Myocyte (in vitro differentiated cells): ENCODE measurements at regions not wholly inside any gene's neighbourhood (a gene's known extent, or its start where the extent isn't known, plus 50 kb on each side); places are given as distances from the start of the nearest gene placed in this dataset.
"Not testable (repeated sequence)": the region's sequence is repeated elsewhere in the genome, so short reads cannot be mapped to it uniquely, and the experiment has no call there.

Source experiments
- DNase-seq: peaks from one replicate; pipeline ENCODE4 v3.0.0-alpha.2; 2012; ENCODE audit warnings: low read depth

- not testable (repeated sequence) for DNase-seq
These were observed 113.7 kb downstream of the PPIAL4A start for GRCh38 chr1:121003230-121003629.

DNA sequence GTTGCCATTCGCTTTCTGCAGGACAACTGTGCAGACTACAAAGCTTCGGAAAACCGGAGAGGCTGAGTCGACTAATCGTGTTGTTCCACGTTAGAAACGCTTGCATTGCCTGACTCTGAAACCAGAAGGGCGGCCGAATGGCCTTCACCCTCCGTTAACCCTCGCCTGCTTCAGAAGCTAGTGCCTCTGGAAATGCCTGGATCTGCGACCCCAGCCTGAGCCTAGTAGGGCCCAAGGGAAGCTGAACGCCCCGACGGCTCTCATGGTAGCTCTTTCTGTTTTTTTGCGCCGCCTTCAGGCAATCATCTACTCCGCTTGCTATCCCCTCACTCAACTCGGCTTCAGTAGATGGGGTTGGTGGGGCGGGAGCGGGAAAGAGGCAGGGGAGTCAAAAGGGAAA lies 117.3 kb downstream of the PPIAL4A start:
- not testable (repeated sequence) for DNase-seq

DNA sequence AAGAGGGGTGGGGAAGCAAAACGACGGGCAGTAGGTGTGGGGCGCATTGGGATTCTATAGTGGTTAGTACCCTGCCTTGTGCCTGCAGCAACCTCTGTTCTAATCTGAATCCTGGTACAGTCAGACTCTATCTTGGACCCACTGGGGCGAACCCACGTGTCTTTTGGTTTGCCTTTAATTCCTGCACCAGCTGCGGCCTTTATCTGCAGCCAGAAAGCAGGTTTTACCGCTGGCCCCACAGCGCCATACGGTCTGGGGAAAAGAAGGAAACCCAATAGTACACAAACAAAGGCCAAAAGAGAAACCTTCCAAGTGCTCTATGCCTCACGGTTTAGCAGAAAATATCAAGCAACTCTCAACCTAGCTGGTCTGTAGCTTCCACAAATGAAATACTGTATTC lies 118.2 kb downstream of the PPIAL4A start:
- DNase-seq: not testable (repeated sequence)

- not testable (repeated sequence) for DNase-seq
These were observed 119.1 kb downstream of the PPIAL4A start for GRCh38 chr1:121008512-121009215.

- not testable (repeated sequence) for DNase-seq
These were observed 119.9 kb downstream of the PPIAL4A start for GRCh38 chr1:121009216-121010057.

GRCh38 chr1:121010141-121010540 lies 120.6 kb downstream of the PPIAL4A start:
- not testable (repeated sequence) for DNase-seq

DNA sequence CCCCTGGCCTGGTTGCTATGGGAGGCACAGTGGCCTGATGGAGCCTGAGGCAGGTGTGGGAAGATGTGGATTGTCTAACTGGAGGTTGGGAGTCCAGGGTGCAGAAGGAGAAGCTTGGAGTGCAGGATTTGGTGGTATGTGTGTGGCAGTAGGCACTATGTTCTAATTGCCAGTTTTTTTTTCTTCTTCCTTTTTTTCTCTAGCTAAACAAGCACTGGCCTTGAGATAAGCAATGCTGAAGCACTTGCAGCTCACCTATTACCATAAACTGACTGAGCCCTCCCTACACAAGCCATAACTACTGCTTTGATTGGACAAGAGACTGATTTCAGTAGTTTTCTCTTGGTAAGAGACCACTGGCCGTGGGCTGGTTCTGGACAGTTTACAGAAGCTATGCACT lies 123.6 kb downstream of the PPIAL4A start:
- not testable (repeated sequence) for DNase-seq

GRCh38 chr1:121016182-121017028 lies 126.8 kb downstream of the PPIAL4A start:
- DNase-seq: peak; percentile 27

DNA sequence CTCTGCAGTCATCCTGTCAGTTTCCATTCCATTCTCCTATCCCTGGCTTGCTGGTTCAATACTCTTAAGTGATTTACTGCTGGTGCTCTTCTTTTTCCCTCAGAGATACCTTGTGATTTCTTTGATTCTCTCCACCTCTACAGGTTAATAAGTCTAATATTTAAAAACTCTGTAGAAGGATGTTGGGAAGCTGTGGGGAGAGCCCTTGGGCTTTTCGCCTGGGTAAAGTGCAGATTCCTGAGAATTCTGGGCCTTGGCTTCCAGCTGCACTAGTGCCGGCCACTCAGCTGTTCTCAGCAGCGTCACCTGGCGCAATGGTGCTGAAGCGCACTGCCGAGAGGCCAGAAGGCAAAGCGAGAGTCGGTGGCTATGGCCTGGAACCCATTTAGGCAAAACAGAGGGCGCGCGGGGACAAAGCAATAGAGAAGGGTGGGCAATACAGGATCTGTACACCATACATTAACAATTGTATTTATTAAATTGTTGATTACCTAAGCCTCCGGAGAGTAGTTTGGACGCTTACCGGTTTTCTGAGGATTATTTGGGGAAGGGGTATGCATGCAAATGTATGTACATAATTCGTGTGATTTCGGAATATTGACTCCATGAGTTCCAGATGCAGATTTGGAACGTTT lies 130.3 kb downstream of the PPIAL4A start:
- not testable (repeated sequence) for DNase-seq

- not testable (repeated sequence) for DNase-seq
These were observed 131.0 kb downstream of the PPIAL4A start for GRCh38 chr1:121020350-121021236.

DNA sequence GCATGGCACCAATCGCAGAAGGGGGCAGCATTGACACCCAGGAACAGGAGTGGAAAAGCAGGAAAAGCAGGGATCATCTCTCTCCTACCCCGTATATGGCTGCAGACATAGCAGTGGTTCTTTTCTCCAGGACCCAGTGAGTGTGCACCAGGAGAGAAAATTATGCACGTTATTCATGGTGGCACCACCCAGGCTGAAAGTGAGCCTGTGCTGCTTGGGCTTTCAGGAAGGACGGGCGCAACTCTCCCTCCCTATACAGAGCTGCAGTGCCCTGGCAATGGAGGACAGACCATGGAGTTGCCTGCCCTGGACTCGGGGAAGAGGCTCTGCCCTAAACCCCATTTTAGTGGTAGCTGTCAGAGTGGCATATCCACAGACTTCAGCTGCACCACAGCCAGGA lies 132.1 kb downstream of the PPIAL4A start:
- not testable (repeated sequence) for DNase-seq

- not testable (repeated sequence) for DNase-seq
These were observed 143.4 kb downstream of the PPIAL4A start for GRCh38 chr1:121032878-121033494.

DNA sequence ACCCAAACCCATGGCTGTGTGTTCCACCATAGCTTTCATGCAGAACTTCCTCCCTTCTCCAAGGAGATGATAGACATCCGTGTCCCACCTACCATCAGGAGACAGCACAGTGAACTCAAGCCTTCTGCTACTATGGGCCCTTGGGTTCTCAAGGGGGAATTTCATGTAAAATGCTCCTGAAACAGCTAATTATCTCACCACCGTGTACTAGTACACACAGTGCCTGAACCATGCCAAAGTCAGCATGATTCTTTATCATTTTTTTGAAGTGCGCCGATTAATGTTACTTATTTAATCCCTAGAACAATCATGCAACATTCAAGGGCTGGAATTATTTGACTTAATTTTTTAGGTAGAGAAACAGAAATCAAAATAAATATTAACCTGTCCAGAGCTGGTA lies 147.2 kb downstream of the PPIAL4A start:
- DNase-seq: not testable (repeated sequence)

DNA sequence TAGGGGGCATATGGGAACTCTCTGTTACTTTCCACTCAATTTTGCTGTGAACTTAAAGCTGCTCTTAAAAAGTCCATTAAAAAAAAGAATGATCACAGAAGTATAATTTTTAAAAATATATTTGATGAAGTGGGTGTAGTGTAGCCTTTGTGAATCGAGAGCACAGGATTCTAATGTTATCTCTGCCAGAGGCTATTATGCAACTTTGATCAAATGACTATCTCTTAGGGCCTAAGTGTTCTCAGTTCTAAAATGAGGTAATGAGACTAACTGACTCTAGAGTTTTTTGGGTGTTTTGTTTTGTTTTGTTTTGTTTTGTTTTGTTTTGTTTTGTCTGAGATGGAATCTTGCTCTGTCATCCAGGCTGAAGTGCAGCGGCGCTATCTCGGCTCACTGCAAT lies 143.2 kb downstream of the FAM72B start:
- not testable (repeated sequence) for DNase-seq

DNA sequence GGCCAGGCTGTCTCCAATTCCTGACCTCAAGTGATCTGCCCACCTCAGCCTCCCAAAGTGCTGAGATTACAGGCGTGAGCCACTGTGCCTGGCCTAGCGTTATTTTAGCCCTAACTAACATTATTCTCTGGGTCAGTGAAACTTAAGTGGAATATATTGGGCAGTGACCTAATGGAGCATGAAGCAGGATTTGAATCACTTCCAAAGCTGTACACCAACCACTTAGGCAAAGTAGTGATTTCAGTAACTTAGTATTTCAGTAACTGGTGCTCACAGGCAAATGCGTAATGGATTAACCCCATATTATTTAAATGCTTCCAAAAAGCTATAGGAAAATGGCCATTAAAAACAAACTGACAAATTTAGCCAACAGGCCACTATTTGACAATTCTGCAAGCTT lies 142.6 kb downstream of the FAM72B start:
- DNase-seq: not testable (repeated sequence)

GRCh38 chr1:121042882-121043281 lies 141.3 kb downstream of the FAM72B start:
- DNase-seq: not testable (repeated sequence)

DNA sequence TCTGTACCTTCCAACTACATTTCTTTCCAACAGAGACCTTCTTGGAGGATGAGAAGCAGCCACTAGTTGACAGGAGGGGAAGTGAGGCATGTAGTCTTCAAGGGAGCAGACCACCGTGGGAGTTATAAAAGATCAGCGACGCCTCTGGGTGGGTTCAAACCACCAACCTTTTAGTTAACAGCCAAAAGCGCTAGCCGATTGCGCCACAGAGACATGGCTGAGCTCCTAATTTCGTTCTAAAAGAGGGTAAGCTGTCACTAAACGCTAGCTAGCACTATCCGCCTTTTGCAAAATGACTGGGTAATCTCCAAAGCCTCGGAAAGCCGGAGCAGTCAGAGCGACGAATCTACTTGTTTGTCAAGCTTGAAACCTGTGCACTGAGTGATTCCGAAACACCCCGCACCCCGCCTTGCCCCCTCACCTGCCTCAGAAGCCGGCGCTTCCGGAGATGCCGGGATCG lies 135.8 kb downstream of the FAM72B start:
- DNase-seq: not testable (repeated sequence)

- DNase-seq: not testable (repeated sequence)
These were observed 135.2 kb downstream of the FAM72B start for GRCh38 chr1:121048769-121049443.

DNA sequence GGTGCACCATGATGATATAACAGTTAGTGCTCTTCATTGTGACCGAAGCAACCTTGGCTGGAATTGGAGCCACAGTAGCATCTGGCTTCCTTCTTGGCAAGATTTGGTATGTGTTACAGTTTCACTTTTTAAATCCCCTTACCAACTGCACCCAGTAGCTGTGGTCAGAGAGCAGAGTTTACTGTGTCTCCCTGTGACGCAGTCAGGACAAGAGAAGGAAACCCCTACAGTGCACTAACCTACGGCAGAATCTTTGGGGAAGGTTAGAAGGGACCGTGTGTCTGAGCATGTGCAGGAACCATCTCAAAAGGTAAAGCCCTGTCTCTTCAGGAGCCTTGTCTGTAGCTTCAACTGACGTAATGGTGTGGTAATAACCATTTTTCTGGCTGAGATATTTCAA lies 134.0 kb downstream of the FAM72B start:
- DNase-seq: not testable (repeated sequence)
